Small intestine (tissue), 7 donors: ENCODE measurements at regions not wholly inside any gene's neighbourhood (a gene's known extent, or its start where the extent isn't known, plus 50 kb on each side); places are given as distances from the start of the nearest gene placed in this dataset.

Experiments used
- DNase-seq, 2 donors: peaks; one replicate each; pipeline versions ENCODE4 v3.0.0 to v3.0.0-alpha.2; 2013
- FAIRE-seq: peaks from 2 replicates; lab custom pipeline; 2012; peaks lifted over from hg19 to GRCh38; lab: Jason Lieb, UNC
- H3K27ac ChIP-seq, 3 donors: one replicate each; pipeline ENCODE4 v1.5.1; 2013; ENCODE audit warnings: low read length in 2 of 3, mild to moderate bottlenecking in 2 of 3, control low read depth in 1 of 3, inconsistent platforms in 1 of 3, low read depth in 1 of 3, moderate library complexity in 1 of 3
- H3K27me3 ChIP-seq, 3 donors: one replicate each; pipeline ENCODE4 v1.6.1; 2013; ENCODE audit warnings: low read length in 3 of 3, inconsistent platforms in 1 of 3; ENCODE audit not compliant: control insufficient read depth in 3 of 3, insufficient read depth in 3 of 3
- H3K36me3 ChIP-seq, 3 donors: one replicate each; pipeline ENCODE4 v1.6.1; 2013; ENCODE audit warnings: low read length in 3 of 3, inconsistent platforms in 1 of 3, low read depth in 1 of 3, mild to moderate bottlenecking in 1 of 3, moderate library complexity in 1 of 3; ENCODE audit not compliant: control insufficient read depth in 3 of 3, insufficient read depth in 2 of 3
- H3K4me1 ChIP-seq, 3 donors: one replicate each; pipeline ENCODE4 v1.6.1; 2013; ENCODE audit warnings: low read length in 2 of 3, inconsistent platforms in 1 of 3, low read depth in 1 of 3, mild to moderate bottlenecking in 1 of 3, moderate library complexity in 1 of 3; ENCODE audit not compliant: control insufficient read depth in 3 of 3, insufficient read depth in 2 of 3
- H3K4me3 ChIP-seq, 3 donors: one replicate each; pipeline ENCODE4 v1.5.1; 2013; ENCODE audit warnings: low read length in 3 of 3, control low read depth in 1 of 3, inconsistent platforms in 1 of 3, low read depth in 1 of 3, mild to moderate bottlenecking in 1 of 3, moderate library complexity in 1 of 3
- H3K9me3 ChIP-seq, 2 donors: one replicate each; pipeline ENCODE4 v1.6.1; 2013; ENCODE audit warnings: low read depth in 1 of 2, low read length in 1 of 2; ENCODE audit not compliant: control insufficient read depth in 2 of 2, insufficient read depth in 1 of 2
- WGBS, 3 donors: extraction: QIAGEN DNeasy Blood & Tissue Kit; methylation state at CpG; one replicate each; pipeline ENCODE4 v1.1.7; 2013; 5-methylcytosine and 5-hydroxymethylcytosine counted together
- donor health status: healthy with polysubstance abuse.
- donor health status: control.
- donor health status: control.
- donor health status: Bipolar disorder and iron deficiency.
- donor health status: healthy.

- Histone ChIP-seq H3K36me3 (no peaks in the 10 kb centered on the region), H3K27me3 (peaks cover 0 to 3% (median 2%) of the 10 kb centered on the region in 3 donors), H3K27ac (no peak overlapping the region), H3K4me1 (no peaks in the 10 kb centered on the region), H3K9me3 (no peaks in the 10 kb centered on the region), H3K4me3 (no peak overlapping the region)
- DNase-seq = no peak
- FAIRE-seq = no peak
- 51 to 70% (median 52%) methylated on average over 2 of the region's 2 CpGs for WGBS, 3 donors
Observed at GRCh38 chr9:109568089-109568488, 70.0 kb upstream of the PTPN3 start.

- peaks cover 0 to 3% (median 2%) of the 10 kb centered on the region in 3 donors for H3K27me3 ChIP-seq
- H3K36me3 ChIP-seq = no peaks in the 10 kb centered on the region
- DNase-seq (no peak), FAIRE-seq (no peak)
- H3K9me3 ChIP-seq = no peaks in the 10 kb centered on the region
- 85 to 91% (median 87%) methylated on average over 2 of the region's 2 CpGs for WGBS, 3 donors
- no peaks in the 10 kb centered on the region for H3K4me1 ChIP-seq
- H3K27ac ChIP-seq = no peak overlapping the region
- H3K4me3 ChIP-seq = no peak overlapping the region
Observed at GRCh38 chr9:109568568-109569210, 70.6 kb upstream of the PTPN3 start.

- H3K9me3 ChIP-seq = no peaks in the 10 kb centered on the region
- WGBS, 3 donors = 3 to 11% (median 4%) methylated on average over 2 of the region's 2 CpGs
- no peak overlapping the region for H3K27ac ChIP-seq
- FAIRE-seq = no peak
- H3K4me1 ChIP-seq = no peaks in the 10 kb centered on the region
- DNase-seq = peak; percentile 52 to 53
- no peaks in the 10 kb centered on the region for H3K27me3 ChIP-seq
- no peaks in the 10 kb centered on the region for H3K36me3 ChIP-seq
- no peak overlapping the region for H3K4me3 ChIP-seq
Observed at GRCh38 chr9:109574061-109574882, 76.2 kb upstream of the PTPN3 start.

GRCh38 chr9:109576762-109577161 lies 78.7 kb upstream of the PTPN3 start:
- no peaks in the 10 kb centered on the region for H3K27me3 ChIP-seq
- no peaks in the 10 kb centered on the region for H3K9me3 ChIP-seq
- WGBS, 3 donors = 54 to 70% (median 55%) methylated on average over 3 of the region's 3 CpGs
- peak in 1 of 2 donors; percentile 13 for DNase-seq
- H3K27ac ChIP-seq = no peak overlapping the region
- H3K36me3 ChIP-seq = no peaks in the 10 kb centered on the region
- no peak overlapping the region for H3K4me3 ChIP-seq
- no peaks in the 10 kb centered on the region for H3K4me1 ChIP-seq
- FAIRE-seq = no peak

GRCh38 chr9:109579191-109579948 lies 81.3 kb upstream of the PTPN3 start:
- Histone ChIP-seq H3K4me1 (no peaks in the 10 kb centered on the region), H3K27me3 (no peaks in the 10 kb centered on the region), H3K9me3 (no peaks in the 10 kb centered on the region), H3K36me3 (no peaks in the 10 kb centered on the region), H3K4me3 (no peak overlapping the region), H3K27ac (no peak overlapping the region)
- 66 to 78% (median 77%) methylated on average over 6 of the region's 6 CpGs for WGBS, 3 donors
- DNase-seq (no peak), FAIRE-seq (no peak)

GRCh38 chr9:109582386-109582785 lies 84.3 kb upstream of the PTPN3 start:
- H3K4me3 ChIP-seq = no peak overlapping the region
- DNase-seq (no peak), FAIRE-seq (no peak)
- H3K27me3 ChIP-seq = no peaks in the 10 kb centered on the region
- no peaks in the 10 kb centered on the region for H3K4me1 ChIP-seq
- no peak overlapping the region for H3K27ac ChIP-seq
- no peaks in the 10 kb centered on the region for H3K9me3 ChIP-seq
- no peaks in the 10 kb centered on the region for H3K36me3 ChIP-seq

GRCh38 chr9:109584205-109584604 lies 86.1 kb upstream of the PTPN3 start:
- no peak overlapping the region for H3K4me3 ChIP-seq
- no peak for FAIRE-seq
- 79 to 85% (median 82%) methylated on average over 4 of the region's 4 CpGs for WGBS, 3 donors
- H3K36me3 ChIP-seq = no peaks in the 10 kb centered on the region
- no peak overlapping the region for H3K27ac ChIP-seq
- DNase-seq = no peak
- peaks cover 0 to 3% (median 0%) of the 10 kb centered on the region in 3 donors for H3K27me3 ChIP-seq
- no peaks in the 10 kb centered on the region for H3K4me1 ChIP-seq
- H3K9me3 ChIP-seq = no peaks in the 10 kb centered on the region

GRCh38 chr9:109585796-109586195 lies 87.7 kb upstream of the PTPN3 start:
- Histone ChIP-seq H3K4me3 (no peak overlapping the region), H3K36me3 (no peaks in the 10 kb centered on the region), H3K27ac (no peak overlapping the region), H3K27me3 (peaks cover 0 to 3% (median 0%) of the 10 kb centered on the region in 3 donors), H3K9me3 (no peaks in the 10 kb centered on the region), H3K4me1 (no peaks in the 10 kb centered on the region)
- 65 to 70% (median 68%) methylated on average over 7 of the region's 7 CpGs for WGBS, 3 donors
- FAIRE-seq = no peak
- no peak for DNase-seq
